ENCODE measurements at regions not wholly inside any gene's neighbourhood (a gene's known extent, or its start where the extent isn't known, plus 50 kb on each side); places are given as distances from the start of the nearest gene placed in this dataset.

DNA sequence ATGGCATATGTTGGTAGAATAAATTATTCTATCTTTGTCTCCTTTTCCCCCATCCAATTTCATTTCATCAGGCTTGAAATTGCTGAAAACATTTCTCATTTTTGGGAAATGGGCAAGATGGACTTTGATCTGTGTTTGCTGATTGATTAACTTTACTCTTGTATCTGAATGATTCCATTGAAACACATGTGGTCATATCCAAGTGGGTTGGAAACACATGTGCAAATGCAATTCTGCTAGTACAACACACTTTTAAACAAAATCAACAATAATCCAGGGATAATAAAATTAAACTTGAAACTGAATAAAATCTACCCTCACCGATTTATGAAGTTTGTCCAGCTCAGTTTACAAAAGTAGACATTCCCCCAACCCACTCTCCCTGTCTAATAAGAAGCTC, 96.9 kb downstream of the EPDR1 start:
- TF ChIP-seq POLR2A (IDR thresholded peaks at IDR 0.05) (no peak), CTCF (IDR thresholded peaks at IDR 0.05) (no peak)

Measured in body of pancreas (tissue), 4 donors.